GM19438 (cell line): ENCODE measurements at regions not wholly inside any gene's neighbourhood (a gene's known extent, or its start where the extent isn't known, plus 50 kb on each side); places are given as distances from the start of the nearest gene placed in this dataset.
"Not testable (repeated sequence)": the region's sequence is repeated elsewhere in the genome, so short reads cannot be mapped to it uniquely, and the experiment has no call there.

Experiments
- ATAC-seq: cut with Tn5 transposase; IDR thresholded peaks from one replicate; pipeline ENCODE4 v1.9.1; 2021; ENCODE audit warnings: low read depth; ENCODE audit not compliant: unreplicated experiment

DNA sequence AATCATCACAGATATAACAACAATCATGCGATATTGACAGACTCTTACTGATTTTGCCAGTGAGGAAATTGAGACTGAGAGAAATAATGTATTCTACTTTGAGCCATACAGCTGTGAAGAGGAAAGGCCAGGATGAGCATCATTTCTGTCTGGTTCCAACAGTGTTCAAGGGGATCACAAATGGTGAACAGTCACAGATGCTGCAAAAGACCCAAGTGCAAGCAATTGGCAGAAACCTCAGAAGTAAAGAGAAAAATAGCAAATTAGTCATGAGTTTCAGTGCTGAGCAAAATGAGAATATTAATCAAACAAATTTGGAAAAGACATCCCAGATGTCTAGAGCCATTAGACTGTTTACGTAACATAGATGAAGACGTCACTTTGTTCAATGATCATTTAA is 114.1 kb downstream of the RAB38 start:
- no peak for ATAC-seq

DNA sequence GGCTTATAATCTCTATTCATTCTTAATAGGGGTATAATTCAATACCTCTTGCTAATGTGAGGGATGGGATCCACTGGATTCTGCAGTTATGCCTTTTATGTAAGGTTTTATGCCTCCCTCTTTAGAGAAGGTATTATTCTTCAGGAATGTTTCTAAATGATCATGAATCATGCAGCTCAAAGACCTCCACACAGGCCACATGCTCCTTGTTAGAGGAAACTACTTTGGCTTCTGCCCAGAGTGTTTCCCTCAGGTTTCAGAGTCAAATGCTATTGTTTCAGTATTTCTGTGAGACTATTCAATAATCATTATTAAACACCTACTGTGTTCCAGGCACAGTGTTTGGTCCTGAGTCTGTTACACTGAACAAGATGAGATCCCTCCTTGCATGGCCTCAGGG is 115.9 kb downstream of the RAB38 start:
- ATAC-seq, result no peak

DNA sequence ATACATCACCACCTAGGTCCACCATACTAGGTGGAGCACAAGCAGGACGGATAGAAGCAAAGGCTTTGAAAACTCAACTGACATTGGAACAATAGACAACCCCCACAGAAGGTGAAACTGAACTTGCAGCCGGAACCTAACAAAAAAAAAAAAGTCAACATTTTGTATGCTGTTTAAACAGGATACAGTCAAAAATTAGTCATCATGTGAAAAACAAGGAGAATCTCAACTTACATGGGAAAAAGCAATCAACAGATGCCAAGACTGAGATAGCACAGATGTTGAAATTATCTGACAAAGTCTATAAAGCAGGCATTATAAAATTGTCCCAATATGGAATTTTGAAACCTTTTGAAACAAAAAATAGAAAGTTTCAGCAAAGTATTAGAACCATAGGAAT is 123.8 kb downstream of the RAB38 start:
- ATAC-seq, result no peak

DNA sequence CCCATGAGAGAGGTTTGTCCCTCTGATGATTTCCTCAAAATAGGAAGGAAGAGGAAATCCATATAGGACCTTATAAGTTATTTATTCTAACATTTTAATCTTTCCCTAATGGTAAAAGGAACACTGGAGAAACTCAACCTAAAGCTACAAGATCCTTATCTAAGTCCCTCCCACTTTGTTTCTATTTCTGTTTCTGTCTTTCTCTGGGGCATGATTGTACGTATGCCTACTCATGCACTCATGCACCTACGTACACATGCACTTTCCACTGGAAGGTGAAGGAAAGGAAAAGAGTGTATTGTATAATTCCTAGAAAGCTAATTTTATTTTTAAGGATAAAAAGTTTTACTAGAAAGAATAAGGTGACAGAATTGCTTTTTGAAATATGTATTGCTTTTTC is 125.0 kb downstream of the RAB38 start:
- ATAC-seq, result no peak

DNA sequence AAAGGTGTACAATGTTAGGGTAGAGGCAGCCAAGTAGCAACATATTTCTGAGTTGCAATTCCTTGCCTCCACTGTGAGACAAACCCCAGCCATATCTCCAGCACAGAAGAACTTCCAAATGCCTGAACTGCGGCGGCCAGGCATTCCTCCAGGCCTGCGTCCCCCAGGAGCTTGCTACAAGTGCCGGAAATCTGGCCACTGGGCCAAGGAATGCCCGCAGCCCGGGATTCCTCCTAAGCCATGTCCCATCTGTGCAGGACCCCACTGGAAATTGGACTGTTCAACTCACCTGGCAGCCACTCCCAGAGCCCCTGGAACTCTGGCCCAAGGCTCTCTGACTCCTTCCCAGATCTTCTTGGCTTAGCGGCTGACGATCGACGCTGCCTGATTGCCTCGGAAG is 130.0 kb downstream of the RAB38 start:
- ATAC-seq, result not testable (repeated sequence)

DNA sequence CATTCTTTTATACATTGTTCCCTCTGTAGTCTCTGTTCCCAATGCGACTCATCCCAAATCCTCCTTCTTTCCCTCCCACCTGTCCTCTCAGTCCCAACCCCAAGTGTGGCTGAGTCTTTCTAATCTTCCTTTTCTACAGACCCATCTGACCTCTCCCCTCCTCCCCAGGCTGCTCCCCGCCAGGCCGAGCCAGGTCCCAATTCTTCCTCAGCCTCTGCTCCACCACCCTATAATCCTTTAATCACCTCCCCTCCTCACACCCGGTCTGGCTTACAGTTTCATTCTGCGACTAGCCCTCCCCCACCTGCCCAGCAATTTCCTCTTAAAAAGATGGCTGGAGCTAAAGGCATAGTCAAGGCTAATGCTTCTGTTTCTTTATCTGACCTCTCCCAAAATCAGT is 130.6 kb downstream of the RAB38 start:
- ATAC-seq, result not testable (repeated sequence)

DNA sequence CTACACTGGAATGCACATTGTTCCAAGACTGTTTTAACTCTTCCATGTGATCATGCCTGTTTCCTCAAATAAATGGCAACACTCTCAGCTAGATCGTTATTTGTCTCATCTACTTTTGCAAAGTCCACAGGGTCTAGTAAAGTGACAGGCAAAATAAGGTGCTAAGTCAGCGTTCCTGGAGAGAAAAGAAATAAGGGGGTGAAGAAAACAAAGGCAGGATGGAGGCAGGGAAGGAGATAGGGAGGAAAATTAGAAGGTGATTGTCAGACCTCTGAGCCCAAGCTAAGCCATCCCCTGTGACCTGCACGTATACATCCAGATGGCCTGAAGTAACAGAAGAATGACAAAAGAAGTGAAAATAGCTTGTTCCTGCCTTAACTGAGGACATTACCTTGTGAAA is 132.1 kb downstream of the RAB38 start:
- ATAC-seq, result no peak

DNA sequence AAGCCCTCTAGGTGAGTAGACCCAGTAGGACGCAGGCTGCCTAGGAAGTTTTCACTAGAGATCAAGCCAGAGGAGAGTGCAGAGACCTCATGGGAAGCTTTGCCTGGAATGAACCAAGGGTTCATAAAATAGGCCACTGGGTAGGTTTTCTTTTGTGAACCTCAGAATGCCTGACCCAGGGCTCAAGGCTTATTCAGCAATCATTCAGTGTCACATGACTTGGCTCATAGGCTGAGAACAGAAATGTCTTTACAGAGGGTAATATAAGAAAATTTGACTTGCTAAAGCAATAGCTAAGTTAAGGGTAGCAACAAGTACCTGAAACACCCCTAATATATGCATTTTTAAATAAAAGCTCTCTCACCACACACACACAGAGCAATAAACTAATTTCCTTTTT is 132.6 kb downstream of the RAB38 start:
- no peak for ATAC-seq

DNA sequence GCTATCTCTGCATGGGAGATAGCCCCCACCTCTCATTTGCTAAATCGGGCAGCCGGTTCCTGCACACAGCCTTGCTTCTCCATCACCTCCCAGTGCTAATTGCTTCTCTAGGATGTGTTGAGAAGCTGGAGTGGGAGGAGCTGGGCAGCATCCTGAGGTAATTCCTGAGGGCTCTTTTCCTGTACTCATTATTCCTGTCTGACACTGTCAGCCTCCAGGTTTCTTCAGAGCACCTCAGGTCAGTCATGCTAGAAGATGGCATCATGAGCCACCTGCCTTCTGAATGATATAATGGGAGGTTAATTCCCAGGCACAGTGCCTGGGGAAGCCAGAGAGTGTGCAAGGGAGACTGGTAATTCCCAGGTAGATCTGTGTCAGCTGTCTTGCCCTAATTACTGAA is 133.0 kb downstream of the RAB38 start:
- no peak for ATAC-seq

DNA sequence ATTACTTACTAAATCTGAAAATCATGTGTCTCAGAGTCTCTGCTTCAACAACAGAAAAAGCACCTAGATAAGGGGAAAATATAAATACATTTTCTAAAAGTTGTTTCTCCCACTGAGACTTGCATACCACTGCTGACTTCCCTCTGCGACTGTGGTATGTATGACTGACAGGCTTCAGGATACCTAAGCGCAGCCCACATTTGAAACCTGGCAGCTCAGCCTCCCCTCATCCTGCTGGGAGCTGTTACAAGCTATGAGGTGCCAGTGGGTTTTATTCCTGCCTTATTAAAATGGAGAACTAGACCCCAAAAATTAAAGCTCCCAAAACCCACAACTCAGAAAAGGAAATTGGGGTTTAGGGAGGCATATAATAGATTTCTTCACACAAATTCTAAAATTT is 133.6 kb downstream of the RAB38 start:
- ATAC-seq, result no peak

DNA sequence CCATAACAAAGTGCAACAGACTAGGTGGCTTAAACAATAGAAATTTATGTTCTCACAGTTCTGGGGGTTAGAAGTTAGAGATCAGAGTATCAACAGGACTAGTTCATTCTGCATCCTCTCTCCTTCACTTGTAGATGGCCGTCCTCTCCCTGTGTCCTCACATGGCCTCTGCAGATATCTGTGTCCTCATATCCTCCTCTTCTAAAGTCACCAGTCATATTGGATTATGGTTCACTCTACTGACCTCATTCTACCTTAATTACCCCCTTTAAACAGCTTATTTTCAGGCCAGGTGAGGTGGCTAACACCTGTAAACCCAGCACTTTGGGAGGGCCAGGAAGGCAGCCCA is 135.1 kb downstream of the RAB38 start:
- no peak for ATAC-seq

DNA sequence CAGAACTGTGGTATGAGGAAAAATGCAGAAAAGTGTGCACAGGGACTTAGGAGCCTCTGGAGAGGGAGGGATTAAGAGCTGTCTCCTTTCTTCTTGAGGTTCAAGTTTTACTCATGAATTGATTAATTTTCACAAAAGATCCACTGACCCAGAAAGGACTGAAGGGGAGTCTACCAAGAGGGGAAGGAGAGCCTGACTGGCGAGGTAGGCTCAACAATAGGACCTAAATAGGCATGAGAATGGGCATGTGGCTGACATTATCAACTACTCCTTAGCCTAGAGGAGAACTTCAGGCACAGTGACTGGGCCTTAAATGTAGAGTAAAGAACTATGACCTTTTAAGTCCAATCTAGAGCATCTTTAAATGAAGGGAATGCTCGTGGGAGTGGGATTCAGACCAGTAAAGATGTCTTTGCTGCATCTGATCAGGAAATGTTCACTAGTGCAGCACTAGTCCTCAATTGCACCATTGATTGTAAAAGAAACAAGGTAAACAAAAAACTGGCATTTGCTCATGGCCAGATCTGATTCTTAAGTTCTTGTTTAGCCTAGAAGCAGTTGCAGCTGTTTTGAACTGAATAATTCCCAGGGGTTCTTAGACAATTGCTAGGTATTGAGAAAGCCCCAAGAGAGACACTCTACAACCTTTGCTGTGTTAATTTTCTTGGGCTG is 135.6 kb downstream of the RAB38 start:
- ATAC-seq, result no peak

DNA sequence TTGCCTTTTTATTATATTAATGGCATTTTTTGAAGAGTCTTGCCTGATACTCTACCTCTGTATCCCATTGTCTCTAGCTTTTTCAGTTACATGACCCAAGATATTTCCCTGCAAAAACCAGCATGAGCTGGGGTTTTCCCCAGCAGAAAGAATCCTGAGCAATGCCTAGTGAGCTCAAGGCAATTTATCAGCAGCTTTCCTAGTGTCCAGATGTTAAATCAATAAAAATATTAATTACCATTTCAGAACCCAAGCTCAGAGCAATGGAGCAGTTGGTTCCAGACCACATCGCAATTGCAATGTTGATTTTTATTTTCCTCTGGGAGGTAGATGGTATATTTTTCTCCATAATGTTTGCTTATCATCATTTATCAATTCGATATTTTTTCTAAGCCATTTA is 137.2 kb downstream of the RAB38 start:
- no peak for ATAC-seq

DNA sequence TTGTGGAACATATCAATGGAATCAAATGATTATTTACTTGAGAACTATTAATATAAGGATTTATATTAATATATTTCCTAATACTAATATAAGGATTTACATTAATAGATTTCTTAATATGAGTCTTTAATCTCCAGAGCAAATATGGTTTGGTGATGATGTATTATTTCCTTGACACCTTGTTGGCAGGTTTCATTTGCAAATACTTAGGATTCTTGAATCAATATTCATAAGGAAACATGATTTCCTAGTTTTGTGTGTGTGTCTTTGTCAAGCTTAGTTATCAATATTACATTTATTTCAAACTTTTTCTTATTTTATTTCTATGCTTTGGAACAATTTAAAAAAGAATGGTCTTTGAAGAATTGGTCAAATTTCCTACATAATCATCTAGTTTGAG is 138.5 kb downstream of the RAB38 start:
- ATAC-seq, result no peak

DNA sequence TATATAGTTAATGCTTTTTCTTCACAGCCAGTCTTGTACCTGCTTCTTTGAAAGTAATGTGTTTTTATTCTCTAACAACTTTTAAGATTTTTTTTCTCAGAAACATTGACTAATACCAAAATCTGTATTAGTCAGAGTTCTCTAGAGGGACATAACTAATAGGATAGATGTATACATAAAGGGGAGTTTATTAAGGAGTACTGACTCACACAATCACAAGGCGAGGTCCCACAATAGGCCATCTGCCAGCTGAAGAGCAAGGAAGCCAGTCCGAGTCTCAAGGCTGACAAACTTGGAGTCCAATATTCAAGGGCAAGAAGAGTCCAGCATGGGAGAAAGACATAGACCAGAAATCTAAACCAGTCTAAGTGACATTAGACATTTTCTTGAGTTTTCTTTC is 140.0 kb downstream of the RAB38 start:
- no peak for ATAC-seq

DNA sequence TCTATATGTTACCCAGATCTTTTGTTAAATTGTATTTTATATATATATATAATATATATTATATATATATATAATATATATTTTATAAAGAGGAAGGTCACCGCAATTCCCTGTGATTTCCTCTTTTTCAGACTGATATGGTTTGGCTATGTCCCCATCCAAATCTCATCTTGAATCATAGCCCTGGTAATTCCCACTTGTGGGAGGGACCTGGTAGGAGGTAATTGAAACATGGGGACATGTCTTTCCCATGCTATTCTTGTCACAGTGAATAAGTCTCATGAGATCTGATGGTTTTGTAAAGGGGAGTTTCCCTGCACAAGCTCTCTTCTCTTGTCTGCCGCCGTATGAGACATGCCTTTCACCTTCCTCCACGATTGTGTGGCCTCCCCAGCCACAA is 157.6 kb downstream of the RAB38 start:
- ATAC-seq, result no peak

DNA sequence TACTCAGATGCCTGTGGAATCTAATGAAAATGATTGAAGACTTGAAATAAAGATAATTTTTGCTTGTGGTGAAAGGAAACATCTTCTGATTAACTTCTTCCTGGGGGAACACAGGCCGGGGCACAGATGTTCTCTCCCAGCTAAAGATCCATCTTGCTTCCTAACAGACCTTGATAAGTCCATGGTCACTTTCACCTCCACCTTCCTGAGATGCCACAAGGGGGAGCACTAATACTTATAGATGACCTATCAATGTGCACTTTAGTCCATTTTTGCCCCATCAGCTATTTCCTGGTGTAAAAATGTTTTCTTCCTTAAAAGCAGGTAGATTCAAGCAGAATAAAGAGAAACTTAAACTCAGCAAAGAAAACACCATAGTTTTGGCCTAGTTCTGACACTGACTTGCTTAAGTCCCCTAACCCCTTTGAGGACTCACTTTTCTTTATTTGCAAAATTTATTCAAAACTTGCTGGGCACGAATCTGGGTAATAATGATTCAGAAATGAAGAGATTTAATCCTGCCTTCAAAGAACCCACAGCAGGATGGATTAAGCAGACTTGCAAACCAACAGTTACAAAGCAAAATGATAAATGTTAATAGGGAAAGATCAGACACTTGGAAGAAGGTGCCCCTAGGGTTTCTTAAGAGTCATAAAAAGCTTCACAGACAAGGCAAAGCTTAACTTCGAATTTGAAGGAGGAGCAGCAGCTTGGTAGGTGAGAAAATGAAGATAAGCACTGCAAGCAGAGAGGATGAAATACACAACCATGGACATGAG is 158.7 kb downstream of the RAB38 start:
- ATAC-seq, result no peak

DNA sequence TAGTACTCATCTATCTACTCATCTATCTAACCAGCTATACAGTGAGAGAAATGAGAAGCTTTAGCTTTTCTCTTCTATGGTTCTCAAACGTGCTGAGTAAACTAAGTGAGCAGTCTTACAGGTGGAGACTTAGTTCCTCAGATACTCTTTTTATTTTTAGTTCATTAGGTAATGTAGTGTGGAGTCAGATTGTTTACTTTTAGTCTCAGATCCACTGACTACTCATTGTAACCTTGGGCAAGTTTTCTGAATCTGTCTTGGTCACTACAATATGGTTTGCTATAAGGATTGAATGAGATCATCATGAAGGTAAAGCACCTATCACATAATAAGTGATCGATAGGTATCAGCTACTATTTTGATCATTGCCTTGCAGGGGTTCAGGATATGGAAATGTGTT is 160.1 kb downstream of the RAB38 start:
- ATAC-seq, result no peak

DNA sequence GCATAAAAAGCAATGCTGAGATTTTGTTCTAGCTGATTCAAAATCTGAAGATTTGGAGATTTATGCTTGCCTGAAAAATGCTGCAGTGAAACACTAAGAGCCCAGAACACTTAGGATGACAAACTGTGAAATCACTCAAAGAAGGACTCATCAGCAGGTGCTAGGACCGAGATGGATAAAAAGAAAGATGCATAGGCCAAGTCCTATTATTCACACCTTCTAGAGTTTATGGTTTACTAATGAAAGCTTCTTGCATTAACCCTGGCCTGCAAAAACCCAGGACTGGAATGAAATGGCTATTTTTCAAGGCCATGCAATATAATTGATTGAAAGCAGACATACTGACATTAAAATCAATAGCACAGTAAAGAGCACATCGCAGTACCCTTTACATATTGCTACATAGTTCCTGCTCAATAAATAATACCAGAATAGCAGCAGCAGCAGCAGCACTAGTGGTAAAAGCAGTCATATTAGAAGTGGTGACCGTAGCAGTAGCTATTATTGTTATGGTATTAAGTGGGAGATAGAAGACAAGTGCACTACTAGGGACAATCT is 161.7 kb downstream of the RAB38 start:
- ATAC-seq, result no peak

DNA sequence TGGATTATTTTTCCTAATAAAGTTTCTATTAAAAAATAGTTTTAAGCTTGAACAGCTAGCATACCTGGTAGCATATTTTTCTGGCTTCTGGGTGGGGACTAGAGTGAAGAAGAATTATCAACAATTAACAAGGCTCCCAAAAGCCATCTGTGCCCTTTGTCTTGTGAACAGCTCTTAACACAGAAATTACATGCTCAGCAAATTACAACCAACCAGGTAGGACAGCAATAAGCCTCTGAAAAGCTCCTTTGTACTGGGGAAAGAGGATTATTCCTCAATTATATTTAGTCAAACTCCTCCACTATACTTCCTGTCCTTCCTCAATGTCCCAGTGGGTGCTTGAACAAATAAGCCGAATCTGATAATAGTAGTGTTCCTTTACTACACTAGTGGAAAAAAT is 162.8 kb downstream of the RAB38 start:
- no peak for ATAC-seq

DNA sequence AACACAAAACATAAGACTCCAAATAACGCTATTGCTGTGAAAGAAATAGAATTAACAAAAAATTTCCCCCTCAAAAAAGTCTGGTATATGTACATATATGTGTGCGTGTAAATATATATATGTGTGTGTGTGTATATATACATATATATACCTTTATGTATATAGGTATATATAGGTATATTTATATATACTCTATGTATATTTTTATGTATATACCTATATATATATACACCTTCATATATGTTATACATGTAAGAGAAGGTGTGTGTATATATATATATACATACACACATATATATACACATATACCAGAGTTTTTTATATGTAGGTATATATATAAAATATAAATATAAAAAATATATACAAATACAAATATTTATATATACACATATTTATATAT is 199.2 kb downstream of the RAB38 start:
- no peak for ATAC-seq

DNA sequence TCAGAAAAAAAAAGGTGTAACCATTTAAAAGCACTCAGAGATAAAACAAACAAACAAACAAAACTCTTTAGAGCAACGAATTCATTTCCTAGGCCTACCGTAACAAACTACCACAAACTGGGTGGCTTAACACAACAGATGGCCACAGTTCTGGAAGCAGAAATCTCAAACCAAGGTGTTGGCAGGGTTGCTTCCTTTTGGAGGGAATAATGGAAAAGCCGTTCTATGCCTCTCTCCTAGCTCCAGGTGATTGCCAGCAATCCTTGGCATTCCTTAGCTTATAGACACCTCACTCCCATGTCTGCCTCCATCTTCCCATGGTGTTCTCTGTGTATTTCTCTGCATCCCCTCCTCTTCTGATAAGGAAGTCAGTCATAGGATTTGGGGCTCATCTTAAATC is 200.4 kb downstream of the RAB38 start:
- ATAC-seq, result no peak
